ENCODE measurements at regions not wholly inside any gene's neighbourhood (a gene's known extent, or its start where the extent isn't known, plus 50 kb on each side); places are given as distances from the start of the nearest gene placed in this dataset.
A peak's percentile ranks its signal among the peaks of the same experiment; 100 is the strongest.

GRCh38 chr10:78779339-78779955 lies 289.3 kb upstream of the ZMIZ1 start:
- 77 to 95% methylated on average over 4 of the region's 4 CpGs for WGBS, 2 donors
- H3K27ac ChIP-seq, result no peak overlapping the region
- intact Hi-C loops (cut with DNase I), result loop anchor here in 1 of 10 donors (10.0 kb wide), 1 partner anchor 415 kb away; no protein-coding TSS in a partner anchor
- peaks cover 13 to 64% (median 29%) of the 10 kb centered on the region in 9 donors for H3K4me1 ChIP-seq
- no peak overlapping the region for H3K4me3 ChIP-seq
- DNase-seq (no peak), ATAC-seq (no peak)
- no peaks in the 10 kb centered on the region for H3K27me3 ChIP-seq
- H3K36me3 ChIP-seq, result no peaks in the 10 kb centered on the region
- peaks cover 0 to 6% (median 0%) of the 10 kb centered on the region in 11 donors for H3K9me3 ChIP-seq
- TF ChIP-seq CTCF (IDR thresholded peaks at IDR 0.05), result no peak

DNA sequence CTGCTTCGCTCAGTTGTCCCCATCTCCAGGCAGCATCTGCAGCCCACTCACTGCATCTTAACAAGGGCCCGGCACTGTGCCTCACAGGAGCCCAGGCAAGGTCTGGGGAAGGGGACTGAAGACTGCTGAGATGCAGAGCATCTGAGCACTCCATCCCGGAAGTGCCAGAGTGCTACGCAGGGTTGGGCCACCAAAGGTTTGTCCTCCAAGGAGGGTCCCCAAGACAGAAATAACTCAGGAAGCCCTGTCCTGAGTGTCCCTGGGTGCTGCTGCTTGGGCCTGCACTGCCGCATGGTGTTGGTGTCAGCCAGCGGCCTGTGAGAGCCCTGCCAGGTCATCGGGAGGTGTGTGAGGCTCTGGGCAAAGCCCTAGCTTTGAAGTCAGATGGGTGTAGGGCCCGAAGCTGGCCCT lies 288.2 kb upstream of the ZMIZ1 start:
- WGBS, 2 donors, result 77 to 78% methylated on average over 8 of the region's 8 CpGs
- peak; percentile 67 to 72 for DNase-seq
- TF ChIP-seq CTCF (IDR thresholded peaks at IDR 0.05), result peak in 3 of 9 donors; percentile 25 to 44 (median 42)

GRCh38 chr10:78781251-78781913 lies 287.4 kb upstream of the ZMIZ1 start:
- ATAC-seq, result no peak
- WGBS, 2 donors, result 95 to 96% methylated on average over 10 of the region's 10 CpGs

More for the DNA sequence above, 288.2 kb upstream of the ZMIZ1 start:
- Histone ChIP-seq H3K4me1 (peaks cover 13 to 64% (median 29%) of the 10 kb centered on the region in 9 donors), H3K27me3 (no peaks in the 10 kb centered on the region), H3K4me3 (no peak overlapping the region), H3K27ac (peak overlapping the region in 5 of 10 donors; percentile 21 to 71 (median 42)), H3K9me3 (peaks cover 0 to 6% (median 0%) of the 10 kb centered on the region in 11 donors), H3K36me3 (no peaks in the 10 kb centered on the region)
- intact Hi-C loops (cut with DNase I), result no loop called here
- peak; percentile 37 to 85 (median 70) for ATAC-seq

More at GRCh38 chr10:78781251-78781913, 287.4 kb upstream of the ZMIZ1 start:
- DNase-seq, result no peak
- intact Hi-C loops (cut with DNase I), result no loop called here
- TF ChIP-seq CTCF (IDR thresholded peaks at IDR 0.05), result no peak
- Histone ChIP-seq H3K9me3 (peaks cover 0 to 6% (median 0%) of the 10 kb centered on the region in 11 donors), H3K4me1 (peaks cover 13 to 60% (median 25%) of the 10 kb centered on the region in 9 donors), H3K27me3 (no peaks in the 10 kb centered on the region), H3K4me3 (no peak overlapping the region), H3K27ac (peak overlapping the region in 4 of 10 donors; percentile 13 to 53 (median 22)), H3K36me3 (no peaks in the 10 kb centered on the region)
